ENCODE measurements at regions not wholly inside any gene's neighbourhood (a gene's known extent, or its start where the extent isn't known, plus 50 kb on each side); places are given as distances from the start of the nearest gene placed in this dataset.

- TF ChIP-seq, protein P1, sequence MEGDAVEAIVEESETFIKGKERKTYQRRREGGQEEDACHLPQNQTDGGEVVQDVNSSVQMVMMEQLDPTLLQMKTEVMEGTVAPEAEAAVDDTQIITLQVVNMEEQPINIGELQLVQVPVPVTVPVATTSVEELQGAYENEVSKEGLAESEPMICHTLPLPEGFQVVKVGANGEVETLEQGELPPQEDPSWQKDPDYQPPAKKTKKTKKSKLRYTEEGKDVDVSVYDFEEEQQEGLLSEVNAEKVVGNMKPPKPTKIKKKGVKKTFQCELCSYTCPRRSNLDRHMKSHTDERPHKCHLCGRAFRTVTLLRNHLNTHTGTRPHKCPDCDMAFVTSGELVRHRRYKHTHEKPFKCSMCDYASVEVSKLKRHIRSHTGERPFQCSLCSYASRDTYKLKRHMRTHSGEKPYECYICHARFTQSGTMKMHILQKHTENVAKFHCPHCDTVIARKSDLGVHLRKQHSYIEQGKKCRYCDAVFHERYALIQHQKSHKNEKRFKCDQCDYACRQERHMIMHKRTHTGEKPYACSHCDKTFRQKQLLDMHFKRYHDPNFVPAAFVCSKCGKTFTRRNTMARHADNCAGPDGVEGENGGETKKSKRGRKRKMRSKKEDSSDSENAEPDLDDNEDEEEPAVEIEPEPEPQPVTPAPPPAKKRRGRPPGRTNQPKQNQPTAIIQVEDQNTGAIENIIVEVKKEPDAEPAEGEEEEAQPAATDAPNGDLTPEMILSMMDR (IDR thresholded peaks at IDR 0.05): no peak
- no peak for TF ChIP-seq POLR2A (IDR thresholded peaks at IDR 0.05)
Observed at GRCh38 chrY:8820032-8820431, 517.2 kb upstream of the TSPY4 start.

Data from body of pancreas (tissue), 4 donors.